GM12878 (cell line): ENCODE measurements at regions not wholly inside any gene's neighbourhood (a gene's known extent, or its start where the extent isn't known, plus 50 kb on each side); places are given as distances from the start of the nearest gene placed in this dataset.

Source experiments
- CBX5 ChIP-seq: sonication (generic); IDR thresholded peaks from 2 replicates; pipeline ENCODE4 v1.6.1; 2016; ENCODE audit warnings: low read depth, moderate library complexity, mild to moderate bottlenecking, inconsistent platforms
- HDAC2 ChIP-seq: fragments of 200-600 bp; sonication (generic); IDR thresholded peaks from 2 replicates; pipeline ENCODE4 v1.6.1; 2017
- KAT2A ChIP-seq: conservative IDR thresholded peaks from 2 replicates; pipeline ENCODE4 v1.6.1; 2011; ENCODE audit warnings: low read depth, low read length; ENCODE audit not compliant: control insufficient read depth
- MLLT1 ChIP-seq: fragments of 450-650 bp; IDR thresholded peaks from 2 replicates; pipeline ENCODE4 v1.6.1; 2016; ENCODE audit warnings: mild to moderate bottlenecking
- PKNOX1 ChIP-seq: fragments of 450-650 bp; IDR thresholded peaks from 2 replicates; pipeline ENCODE4 v1.6.1; 2016; ENCODE audit warnings: mild to moderate bottlenecking
- REST ChIP-seq: IDR thresholded peaks from 2 replicates; pipeline ENCODE4 v1.6.1; 2012; ENCODE audit warnings: mild to moderate bottlenecking, low read depth, low read length
- USF1 ChIP-seq: IDR thresholded peaks from 2 replicates; pipeline ENCODE4 v1.6.1; 2011; ENCODE audit warnings: borderline replicate concordance, low read depth, mild to moderate bottlenecking, moderate library complexity, mixed read lengths, low read length; ENCODE audit not compliant: insufficient read depth; ENCODE audit errors: extremely low read length

GRCh38 chr14:43745746-43746145 lies 761.3 kb downstream of the FSCB start (continued):
- TF ChIP-seq PKNOX1 = no peak
- TF ChIP-seq HDAC2 = no peak
- TF ChIP-seq REST = no peak
- no peak for TF ChIP-seq USF1
- no peak for TF ChIP-seq KAT2A
- TF ChIP-seq CBX5 = no peak
- no peak for TF ChIP-seq MLLT1
- TF ChIP-seq, all 136 proteins: peak for 0
